ENCODE measurements at regions not wholly inside any gene's neighbourhood (a gene's known extent, or its start where the extent isn't known, plus 50 kb on each side); places are given as distances from the start of the nearest gene placed in this dataset.
"Not testable (repeated sequence)": the region's sequence is repeated elsewhere in the genome, so short reads cannot be mapped to it uniquely, and the experiment has no call there.

DNA sequence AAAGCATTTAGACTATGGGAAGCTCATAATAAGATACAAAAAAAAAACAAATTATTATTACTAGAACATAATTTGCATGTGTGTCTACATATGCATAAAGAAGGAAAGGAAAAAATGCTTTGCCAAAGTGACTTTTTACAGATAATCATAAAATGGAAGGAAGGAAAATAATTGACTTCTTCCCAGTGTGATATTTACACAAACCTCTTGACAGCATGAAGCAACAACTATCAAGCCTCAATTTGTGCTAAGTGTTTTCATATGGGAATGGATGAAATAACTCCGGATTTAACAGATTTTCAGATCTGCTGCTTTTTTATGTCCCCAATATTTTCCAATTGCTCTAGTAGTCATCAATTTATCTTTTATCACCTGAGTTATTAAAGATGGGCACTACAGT lies 275.9 kb upstream of the REG3G start:
- DNase-seq, result no peak

GRCh38 chr2:78750219-78750618 lies 275.3 kb upstream of the REG3G start:
- no peak for DNase-seq

- no peak for DNase-seq
Observed at GRCh38 chr2:78754930-78755329, 270.6 kb upstream of the REG3G start.

DNA sequence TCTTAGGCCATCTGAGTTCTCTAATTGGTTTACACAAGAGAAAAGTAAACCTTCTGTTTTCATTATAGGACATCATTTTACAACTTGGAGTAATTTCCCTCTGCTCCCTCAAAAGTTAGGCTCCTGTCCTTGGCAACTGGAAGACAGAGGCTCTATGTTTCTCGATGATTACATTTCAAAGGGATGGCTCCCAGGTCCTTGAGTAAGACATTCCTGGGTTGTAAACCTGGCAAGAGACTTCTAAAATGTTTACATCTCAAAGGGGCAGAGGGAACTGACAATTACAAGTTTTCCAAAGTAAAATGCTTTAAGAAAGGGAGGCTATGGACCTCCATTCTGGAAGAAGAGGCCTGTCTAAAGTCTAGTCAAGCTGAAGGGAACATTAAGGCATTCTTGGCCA lies 268.3 kb upstream of the REG3G start:
- DNase-seq, result no peak

GRCh38 chr2:78757640-78758039 lies 267.9 kb upstream of the REG3G start:
- no peak for DNase-seq

- DNase-seq, result not testable (repeated sequence)
Observed at GRCh38 chr2:78758765-78759164, 266.7 kb upstream of the REG3G start.

GRCh38 chr2:78766459-78766858 lies 259.0 kb upstream of the REG3G start:
- DNase-seq, result no peak

DNA sequence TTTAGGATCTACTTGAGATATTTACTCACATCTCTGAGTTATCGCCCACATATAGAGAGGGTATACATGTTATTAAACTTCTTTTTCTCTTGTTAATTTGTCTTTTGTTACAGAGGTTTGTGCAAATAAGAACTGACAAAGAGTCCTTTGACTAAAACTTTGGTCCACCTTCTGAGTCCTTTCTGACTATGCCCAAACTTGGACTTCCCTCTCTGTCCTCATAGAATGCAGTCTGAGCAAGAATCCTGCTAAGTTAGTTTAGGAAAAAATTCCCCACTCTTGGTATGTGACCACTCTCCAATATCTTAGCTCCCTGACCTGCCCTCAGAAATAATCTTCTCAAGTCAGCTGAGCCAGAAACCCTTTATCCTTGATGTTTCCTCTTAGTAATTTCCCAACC lies 257.5 kb upstream of the REG3G start:
- no peak for DNase-seq

DNA sequence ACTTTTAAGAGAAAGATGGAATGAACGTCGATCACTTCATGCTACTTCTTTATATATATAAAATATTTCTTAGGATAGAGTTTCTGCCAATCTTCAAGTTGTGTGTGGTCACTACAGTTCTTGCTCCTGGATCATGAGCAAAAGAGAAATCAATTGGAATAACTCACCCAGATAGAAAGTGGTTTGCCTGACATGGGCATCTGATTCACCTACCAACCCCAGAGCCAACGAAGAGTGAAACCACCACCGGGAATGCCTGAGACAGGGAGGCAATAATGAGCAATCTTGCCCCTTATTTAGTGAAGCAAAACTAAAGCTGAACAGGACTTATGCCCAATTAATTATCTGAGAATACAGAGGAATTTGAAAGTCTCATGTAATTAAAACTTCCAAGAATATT lies 250.2 kb upstream of the REG3G start:
- DNase-seq, result no peak

- DNase-seq, result no peak
Observed at GRCh38 chr2:78778756-78779510, 246.6 kb upstream of the REG3G start.

- DNase-seq, result no peak
Observed at GRCh38 chr2:78779761-78780160, 245.7 kb upstream of the REG3G start.

GRCh38 chr2:78780256-78780655 lies 245.2 kb upstream of the REG3G start:
- no peak for DNase-seq

DNA sequence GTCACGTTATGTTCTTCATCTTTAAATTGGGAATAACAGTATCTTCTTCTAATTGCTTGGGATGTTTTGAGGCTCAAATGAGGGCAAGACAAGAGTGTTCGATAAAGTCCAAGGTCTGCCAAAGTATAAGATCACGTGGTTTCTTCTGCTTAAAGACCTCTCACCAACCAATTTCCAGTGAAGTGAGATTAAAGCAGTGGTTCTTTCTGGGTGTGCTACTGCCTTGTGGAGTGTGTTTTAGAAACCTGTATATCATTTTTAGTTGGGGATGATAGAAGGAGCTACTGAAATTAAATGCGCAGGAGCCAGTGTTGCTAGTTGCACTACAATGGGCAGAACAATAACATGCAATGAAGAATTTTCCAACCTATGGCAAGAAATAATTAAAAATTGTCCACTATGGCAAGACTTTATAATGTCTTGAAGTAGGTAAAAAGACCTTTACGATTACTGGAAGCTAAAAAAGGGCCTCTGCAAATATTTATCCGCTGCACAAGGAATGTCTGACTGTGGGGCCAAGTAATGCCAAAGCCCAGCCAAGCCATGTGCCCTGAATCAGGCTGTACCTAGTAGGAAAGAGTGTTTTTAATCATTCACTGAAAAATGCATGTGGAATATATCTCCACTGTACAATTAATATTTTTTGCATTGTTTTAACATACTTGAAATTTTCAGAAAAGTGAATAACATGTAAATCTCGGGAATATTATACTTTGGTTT lies 244.5 kb upstream of the REG3G start:
- DNase-seq, result no peak

DNA sequence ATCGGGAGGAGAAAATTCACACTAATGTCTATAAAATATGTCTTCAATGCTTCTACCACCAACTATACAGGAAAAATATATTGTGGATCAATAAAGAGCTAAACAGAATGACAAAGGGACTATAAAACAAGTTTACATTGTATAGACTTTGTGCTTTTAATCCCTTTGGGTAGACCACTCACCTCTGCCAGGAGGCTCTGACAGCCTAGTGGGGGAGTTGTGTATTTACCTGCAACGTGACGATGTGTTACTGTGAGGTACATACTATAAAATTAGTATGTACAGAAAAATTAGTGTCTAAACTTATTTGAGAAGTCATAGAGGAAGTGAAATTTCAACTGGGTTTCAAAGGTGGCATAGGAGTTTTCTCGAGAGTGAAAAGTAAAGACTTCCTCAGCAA lies 243.3 kb upstream of the REG3G start:
- DNase-seq, result no peak

GRCh38 chr2:78811955-78812610 lies 213.4 kb upstream of the REG3G start:
- DNase-seq, result no peak

- no peak for DNase-seq
Observed at GRCh38 chr2:78814331-78814986, 211.0 kb upstream of the REG3G start.

DNA sequence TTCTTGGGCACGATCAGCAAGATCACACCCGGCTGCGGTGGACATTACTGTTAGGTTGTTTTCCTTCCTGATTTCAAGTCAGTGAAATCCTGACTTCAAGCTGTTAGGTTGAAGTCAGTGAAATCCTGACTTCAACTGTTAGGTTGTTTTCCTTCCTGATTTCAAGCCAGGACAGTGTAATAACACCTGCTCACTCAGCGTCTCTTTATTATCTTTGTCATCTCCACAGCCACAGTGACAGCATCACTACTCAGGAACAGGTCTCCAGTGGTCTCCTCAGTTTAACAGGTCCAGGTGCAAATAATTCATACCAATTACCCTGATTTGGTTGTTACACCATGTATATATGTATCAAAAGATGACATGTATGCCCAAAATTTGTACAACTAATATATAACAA lies 208.1 kb upstream of the REG3G start:
- DNase-seq, result no peak

DNA sequence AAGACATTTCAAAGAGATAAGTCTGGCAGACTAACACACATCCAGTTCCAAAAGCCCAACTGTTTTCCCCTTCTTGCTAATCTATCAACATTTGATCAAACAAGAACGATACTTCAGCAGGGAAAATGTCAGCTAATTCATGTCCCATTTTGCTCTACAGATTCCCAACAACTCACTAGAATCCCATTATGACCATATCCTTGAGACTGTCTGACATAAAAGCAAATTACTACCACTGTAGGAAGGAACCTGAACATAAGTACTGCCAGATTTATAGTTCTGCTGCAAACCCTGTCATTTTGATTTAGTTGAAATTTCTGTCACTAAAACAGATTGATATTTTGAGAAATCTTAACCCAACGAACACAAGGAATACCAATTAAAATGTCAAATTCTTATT lies 193.0 kb upstream of the REG3G start:
- DNase-seq, result no peak

GRCh38 chr2:78839259-78839658 lies 186.2 kb upstream of the REG3G start:
- no peak for DNase-seq

DNA sequence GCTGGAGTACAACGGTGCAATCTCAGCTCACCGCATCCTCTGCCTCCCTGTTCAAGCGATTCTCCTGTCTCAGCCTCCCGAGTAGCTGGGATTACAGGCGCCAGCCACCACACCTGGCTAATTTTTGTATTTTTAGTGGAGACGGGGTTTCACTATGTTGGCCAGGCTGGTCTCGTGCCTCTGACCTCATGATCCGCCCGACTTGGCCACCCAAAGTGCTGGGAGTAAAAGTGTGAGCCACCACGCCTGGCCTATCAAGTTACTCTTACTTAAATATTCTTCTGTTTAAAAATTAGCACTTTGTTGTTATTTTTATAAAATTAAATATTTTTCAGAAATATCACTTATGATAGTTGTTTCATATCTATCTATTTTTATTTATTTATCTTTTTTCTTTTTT lies 185.2 kb upstream of the REG3G start:
- DNase-seq, result not testable (repeated sequence)

- no peak for DNase-seq
Observed at GRCh38 chr2:78845664-78846185, 179.8 kb upstream of the REG3G start.

- DNase-seq, result no peak
Observed at GRCh38 chr2:78861546-78861945, 164.0 kb upstream of the REG3G start.

DNA sequence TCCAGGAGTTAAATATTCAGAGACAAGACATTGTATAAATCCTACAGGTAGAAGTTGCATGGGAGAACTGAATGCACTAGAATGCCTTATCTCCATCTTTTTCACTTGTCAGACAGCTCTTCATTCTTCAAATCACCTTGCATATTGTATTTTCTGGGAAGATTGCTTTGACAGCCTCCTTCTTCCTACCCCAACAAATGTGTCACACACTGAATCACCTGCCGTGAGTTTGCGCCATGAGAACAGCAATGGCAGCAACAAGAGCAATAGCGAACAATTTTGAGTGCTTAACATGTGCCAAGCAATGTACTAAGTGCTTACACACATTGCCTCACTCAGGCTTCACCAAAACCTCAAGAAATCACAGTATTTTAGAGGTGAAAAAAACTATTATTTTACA lies 161.3 kb upstream of the REG3G start:
- DNase-seq, result no peak

All from right kidney (tissue), 1 donor.